ENCODE measurements at regions not wholly inside any gene's neighbourhood (a gene's known extent, or its start where the extent isn't known, plus 50 kb on each side); places are given as distances from the start of the nearest gene placed in this dataset.
"Not testable (repeated sequence)": the region's sequence is repeated elsewhere in the genome, so short reads cannot be mapped to it uniquely, and the experiment has no call there.

- peaks cover 19% of the 10 kb centered on the region for H3K9me3 ChIP-seq (ENCODE audit: low read depth, low read length, poor library complexity, severe bottlenecking)
- ChIA-PET POLR2A (ENCODE audit: low non-redundant PET) (no interaction called here), CTCF (no interaction called here)
- intact Hi-C loops (cut with micrococcal nuclease; ENCODE audit: unreplicated experiment): no loop called here
- H3K27me3 ChIP-seq (replicated peaks; ENCODE audit: insufficient read depth, low read depth, low read length, poor library complexity): no peaks in the 10 kb centered on the region
- no TSS peak for BruUV-seq (replicated peaks)
- peaks cover 3% of the 10 kb centered on the region for H3K4me1 ChIP-seq (ENCODE audit: insufficient read depth, low read length, poor library complexity, severe bottlenecking)
- H3K27ac ChIP-seq (ENCODE audit: low read depth, low read length, poor library complexity, severe bottlenecking): no peak overlapping the region
- H3K36me3 ChIP-seq (ENCODE audit: insufficient read depth, low read length, poor library complexity, severe bottlenecking): no peaks in the 10 kb centered on the region
- no peak overlapping the region for H3K4me3 ChIP-seq (ENCODE audit: low read depth, low read length, poor library complexity, severe bottlenecking)
- TF ChIP-seq CTCF (conservative IDR thresholded peaks at IDR 0.05; ENCODE audit: low read depth, low read length) (no peak), EZH2 (IDR thresholded peaks at IDR 0.05; ENCODE audit: borderline replicate concordance, low read depth, low read length, poor library complexity, severe bottlenecking) (no peak)
- peak; percentile 34 for DNase-seq (ENCODE audit: low spot score)
Observed at GRCh38 chr10:36526033-36526432, 599.4 kb upstream of the ANKRD30A start.

- POLR2A ChIA-PET (ENCODE audit: low non-redundant PET); CTCF ChIA-PET; H3K9me3 ChIP-seq (ENCODE audit: low read depth, low read length, poor library complexity, severe bottlenecking): not testable (repeated sequence)
Observed at GRCh38 chr10:36524126-36524525, 601.3 kb upstream of the ANKRD30A start.

DNA sequence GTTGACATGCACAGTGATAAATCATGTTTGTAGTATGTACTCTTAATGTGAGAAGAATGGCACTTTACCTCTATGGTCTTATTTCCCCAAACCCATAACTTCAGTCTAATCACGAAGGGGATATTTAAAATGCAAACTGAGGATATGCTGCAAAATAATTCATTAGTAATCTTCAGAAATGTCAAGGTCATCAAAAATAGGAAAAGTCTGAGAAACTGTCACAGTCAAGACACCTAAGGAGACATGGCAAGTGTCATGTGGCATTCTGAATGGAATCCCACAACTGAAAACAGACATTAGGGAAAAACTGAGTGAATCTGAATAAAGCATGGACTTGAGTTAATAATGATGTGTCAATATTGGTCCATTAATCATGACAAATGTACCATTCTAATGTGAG, 605.5 kb upstream of the ANKRD30A start:
- ChIA-PET CTCF (no interaction called here), POLR2A (ENCODE audit: low non-redundant PET) (no interaction called here)
- BruUV-seq (replicated peaks): no TSS peak
- Histone ChIP-seq H3K4me3 (ENCODE audit: low read depth, low read length, poor library complexity, severe bottlenecking) (no peak overlapping the region), H3K9me3 (ENCODE audit: low read depth, low read length, poor library complexity, severe bottlenecking) (peaks cover 7% of the 10 kb centered on the region), H3K27ac (ENCODE audit: low read depth, low read length, poor library complexity, severe bottlenecking) (no peak overlapping the region), H3K27me3 (replicated peaks; ENCODE audit: insufficient read depth, low read depth, low read length, poor library complexity) (no peaks in the 10 kb centered on the region), H3K36me3 (ENCODE audit: insufficient read depth, low read length, poor library complexity, severe bottlenecking) (no peaks in the 10 kb centered on the region), H3K4me1 (ENCODE audit: insufficient read depth, low read length, poor library complexity, severe bottlenecking) (peaks cover 11% of the 10 kb centered on the region)
- TF ChIP-seq CTCF (conservative IDR thresholded peaks at IDR 0.05; ENCODE audit: low read depth, low read length) (no peak), EZH2 (IDR thresholded peaks at IDR 0.05; ENCODE audit: borderline replicate concordance, low read depth, low read length, poor library complexity, severe bottlenecking) (no peak)
- intact Hi-C loops (cut with micrococcal nuclease; ENCODE audit: unreplicated experiment): no loop called here
- DNase-seq (ENCODE audit: low spot score): no peak

More at GRCh38 chr10:36524126-36524525, 601.3 kb upstream of the ANKRD30A start:
- intact Hi-C loops (cut with micrococcal nuclease; ENCODE audit: unreplicated experiment); H3K27me3 ChIP-seq (replicated peaks; ENCODE audit: insufficient read depth, low read depth, low read length, poor library complexity); BruUV-seq (replicated peaks); H3K4me1 ChIP-seq (ENCODE audit: insufficient read depth, low read length, poor library complexity, severe bottlenecking); DNase-seq (ENCODE audit: low spot score); H3K36me3 ChIP-seq (ENCODE audit: insufficient read depth, low read length, poor library complexity, severe bottlenecking); H3K4me3 ChIP-seq (ENCODE audit: low read depth, low read length, poor library complexity, severe bottlenecking); H3K27ac ChIP-seq (ENCODE audit: low read depth, low read length, poor library complexity, severe bottlenecking): not testable (repeated sequence)

GRCh38 chr10:36516281-36516680, 609.1 kb upstream of the ANKRD30A start:
- no TSS peak for BruUV-seq (replicated peaks)
- DNase-seq (ENCODE audit: low spot score): no peak
- ChIA-PET POLR2A (ENCODE audit: low non-redundant PET) (no interaction called here), CTCF (no interaction called here)
- intact Hi-C loops (cut with micrococcal nuclease; ENCODE audit: unreplicated experiment): no loop called here
- no peak for TF ChIP-seq CTCF (conservative IDR thresholded peaks at IDR 0.05; ENCODE audit: low read depth, low read length)
- TF ChIP-seq EZH2 (IDR thresholded peaks at IDR 0.05; ENCODE audit: borderline replicate concordance, low read depth, low read length, poor library complexity, severe bottlenecking): no peak
- no peaks in the 10 kb centered on the region for H3K36me3 ChIP-seq (ENCODE audit: insufficient read depth, low read length, poor library complexity, severe bottlenecking)
- H3K4me1 ChIP-seq (ENCODE audit: insufficient read depth, low read length, poor library complexity, severe bottlenecking): peaks cover 30% of the 10 kb centered on the region
- no peak overlapping the region for H3K27ac ChIP-seq (ENCODE audit: low read depth, low read length, poor library complexity, severe bottlenecking)
- H3K9me3 ChIP-seq (ENCODE audit: low read depth, low read length, poor library complexity, severe bottlenecking): peaks cover 7% of the 10 kb centered on the region
- no peak overlapping the region for H3K4me3 ChIP-seq (ENCODE audit: low read depth, low read length, poor library complexity, severe bottlenecking)
- H3K27me3 ChIP-seq (replicated peaks; ENCODE audit: insufficient read depth, low read depth, low read length, poor library complexity): no peaks in the 10 kb centered on the region

Measured in A673 (cell line).